ENCODE measurements at regions not wholly inside any gene's neighbourhood (a gene's known extent, or its start where the extent isn't known, plus 50 kb on each side); places are given as distances from the start of the nearest gene placed in this dataset.
"Not testable (repeated sequence)": the region's sequence is repeated elsewhere in the genome, so short reads cannot be mapped to it uniquely, and the experiment has no call there.

GRCh38 chr3:80338366-80338765 lies 570.6 kb upstream of the ROBO1 start:
- TF ChIP-seq, protein P1, sequence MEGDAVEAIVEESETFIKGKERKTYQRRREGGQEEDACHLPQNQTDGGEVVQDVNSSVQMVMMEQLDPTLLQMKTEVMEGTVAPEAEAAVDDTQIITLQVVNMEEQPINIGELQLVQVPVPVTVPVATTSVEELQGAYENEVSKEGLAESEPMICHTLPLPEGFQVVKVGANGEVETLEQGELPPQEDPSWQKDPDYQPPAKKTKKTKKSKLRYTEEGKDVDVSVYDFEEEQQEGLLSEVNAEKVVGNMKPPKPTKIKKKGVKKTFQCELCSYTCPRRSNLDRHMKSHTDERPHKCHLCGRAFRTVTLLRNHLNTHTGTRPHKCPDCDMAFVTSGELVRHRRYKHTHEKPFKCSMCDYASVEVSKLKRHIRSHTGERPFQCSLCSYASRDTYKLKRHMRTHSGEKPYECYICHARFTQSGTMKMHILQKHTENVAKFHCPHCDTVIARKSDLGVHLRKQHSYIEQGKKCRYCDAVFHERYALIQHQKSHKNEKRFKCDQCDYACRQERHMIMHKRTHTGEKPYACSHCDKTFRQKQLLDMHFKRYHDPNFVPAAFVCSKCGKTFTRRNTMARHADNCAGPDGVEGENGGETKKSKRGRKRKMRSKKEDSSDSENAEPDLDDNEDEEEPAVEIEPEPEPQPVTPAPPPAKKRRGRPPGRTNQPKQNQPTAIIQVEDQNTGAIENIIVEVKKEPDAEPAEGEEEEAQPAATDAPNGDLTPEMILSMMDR (IDR thresholded peaks at IDR 0.05), result no peak
- intact Hi-C loops (cut with DNase I), result no loop called here
- ATAC-seq, result no peak
- peaks cover 0 to 7% of the 10 kb centered on the region in 2 donors for H3K9me3 ChIP-seq
- no peak for DNase-seq
- no peaks in the 10 kb centered on the region for H3K27me3 ChIP-seq
- H3K27ac ChIP-seq, result no peak overlapping the region
- no peaks in the 10 kb centered on the region for H3K4me1 ChIP-seq
- no peaks in the 10 kb centered on the region for H3K36me3 ChIP-seq
- no peak overlapping the region for H3K4me3 ChIP-seq

DNA sequence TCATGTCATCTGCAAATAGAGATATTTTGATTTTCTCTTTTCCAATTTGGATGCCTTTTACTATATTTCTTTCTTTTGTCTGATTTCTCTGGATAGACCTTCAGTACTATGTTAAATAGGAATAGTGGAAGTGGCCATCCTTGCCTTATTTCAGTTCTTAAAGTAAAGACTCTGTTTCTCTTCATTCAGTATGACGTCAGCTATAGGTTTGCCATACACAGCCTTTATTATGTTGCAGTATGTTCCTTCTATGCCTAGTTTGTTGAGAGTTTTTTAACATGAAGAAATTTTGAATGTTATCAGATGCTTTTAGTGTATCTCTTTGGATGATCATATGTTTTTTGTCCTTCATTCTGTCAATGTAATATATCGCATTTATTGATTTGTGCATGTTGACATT lies 566.7 kb upstream of the ROBO1 start:
- DNase-seq (no peak), ATAC-seq (no peak)
- Histone ChIP-seq H3K27ac (no peak overlapping the region), H3K27me3 (no peaks in the 10 kb centered on the region), H3K9me3 (peaks cover 0 to 7% of the 10 kb centered on the region in 2 donors), H3K4me1 (no peaks in the 10 kb centered on the region), H3K36me3 (no peaks in the 10 kb centered on the region), H3K4me3 (no peak overlapping the region)
- TF ChIP-seq, protein P1 (IDR thresholded peaks at IDR 0.05), result no peak
- intact Hi-C loops (cut with DNase I), result no loop called here

DNA sequence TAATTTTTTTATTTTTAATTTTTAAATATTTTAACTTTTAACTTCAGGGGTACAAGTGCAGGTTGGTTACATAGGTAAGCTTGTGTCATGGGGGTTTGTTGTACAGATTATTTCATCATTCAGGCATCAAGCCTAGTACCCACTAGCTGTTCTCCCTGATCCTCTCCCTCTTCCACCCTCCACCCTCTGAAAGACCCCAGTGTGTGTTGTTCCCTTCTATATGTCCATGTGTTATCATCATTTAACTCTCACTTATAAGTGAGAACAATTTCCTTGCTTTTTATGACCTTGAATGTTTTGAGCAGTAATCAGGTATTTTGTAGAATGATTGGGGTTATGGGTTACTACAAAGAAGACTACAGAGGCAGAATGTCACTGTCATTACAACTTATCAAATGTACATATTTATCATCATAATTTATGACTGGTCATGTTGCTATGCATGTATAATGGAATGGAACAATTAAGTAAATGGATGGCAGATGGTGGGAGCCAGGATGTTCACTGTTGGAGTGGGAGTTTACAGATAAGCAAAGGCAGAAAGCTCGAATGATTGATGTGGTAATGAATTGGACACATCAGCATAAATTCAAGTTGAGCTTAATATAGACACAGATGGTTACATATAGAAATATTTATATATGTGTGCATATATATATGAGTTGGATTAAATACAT lies 563.8 kb upstream of the ROBO1 start:
- peaks cover 0 to 2% of the 10 kb centered on the region in 2 donors for H3K9me3 ChIP-seq
- no peaks in the 10 kb centered on the region for H3K36me3 ChIP-seq
- no peak for DNase-seq
- TF ChIP-seq, protein P1 (IDR thresholded peaks at IDR 0.05), result no peak
- H3K27ac ChIP-seq, result no peak overlapping the region
- no peaks in the 10 kb centered on the region for H3K4me1 ChIP-seq
- no peak for ATAC-seq
- intact Hi-C loops (cut with DNase I), result no loop called here
- H3K4me3 ChIP-seq, result no peak overlapping the region
- H3K27me3 ChIP-seq, result no peaks in the 10 kb centered on the region

- H3K27ac ChIP-seq; ATAC-seq; H3K4me1 ChIP-seq; H3K27me3 ChIP-seq; H3K36me3 ChIP-seq; H3K4me3 ChIP-seq; intact Hi-C loops (cut with DNase I): not testable (repeated sequence)
- DNase-seq, result peak in 1 of 4 donors; percentile 54
- H3K9me3 ChIP-seq, result peaks cover 0 to 38% of the 10 kb centered on the region in 2 donors
These were observed 546.7 kb upstream of the ROBO1 start for GRCh38 chr3:80314541-80314940.

DNA sequence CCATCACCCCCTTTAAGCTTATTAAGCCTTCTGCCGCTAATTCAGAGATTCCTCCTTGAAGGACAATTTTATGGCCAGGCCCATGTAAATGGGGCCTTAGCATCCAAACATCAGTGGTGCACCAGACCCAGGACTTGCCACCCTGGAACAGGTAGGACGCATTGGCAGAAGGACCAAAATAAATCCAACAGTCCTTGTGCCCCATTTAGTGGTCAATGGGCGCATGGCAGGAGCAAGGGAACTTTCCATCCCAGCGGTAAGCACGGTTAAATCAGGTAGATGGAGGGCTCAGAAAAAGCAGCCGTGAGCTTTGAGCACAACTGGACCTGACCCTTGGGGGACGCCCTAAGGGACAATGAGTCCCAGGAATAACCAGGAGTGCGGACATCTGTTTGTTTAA lies 540.8 kb upstream of the ROBO1 start:
- H3K36me3 ChIP-seq, result no peaks in the 10 kb centered on the region
- ATAC-seq (no peak), DNase-seq (no peak)
- H3K4me3 ChIP-seq, result no peak overlapping the region
- H3K4me1 ChIP-seq, result no peaks in the 10 kb centered on the region
- H3K27ac ChIP-seq, result no peak overlapping the region
- H3K27me3 ChIP-seq, result no peaks in the 10 kb centered on the region
- intact Hi-C loops (cut with DNase I), result no loop called here
- H3K9me3 ChIP-seq, result peaks cover 0 to 21% of the 10 kb centered on the region in 2 donors
- TF ChIP-seq, protein P1 (IDR thresholded peaks at IDR 0.05), result no peak

DNA sequence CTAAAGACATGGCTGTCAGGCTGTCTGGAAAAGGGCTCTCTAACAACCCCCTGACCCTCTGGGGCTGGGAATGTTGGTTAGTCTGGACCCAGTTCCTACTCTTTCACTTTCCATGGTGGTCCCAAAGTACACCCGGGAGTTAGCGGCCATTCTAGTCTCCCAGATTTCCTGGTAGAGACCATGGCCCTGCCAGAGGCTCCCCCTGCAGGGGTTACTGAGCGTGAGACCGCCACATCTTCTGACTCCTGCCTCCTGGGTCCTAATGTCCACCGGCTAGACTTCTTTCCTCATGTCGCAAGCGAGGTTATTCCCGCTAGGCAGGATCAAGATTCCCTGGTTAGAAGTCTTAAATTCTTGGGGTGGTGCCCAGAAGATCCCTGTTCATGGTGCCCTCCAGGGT lies 540.0 kb upstream of the ROBO1 start:
- no peak for ATAC-seq
- Histone ChIP-seq H3K36me3 (no peaks in the 10 kb centered on the region), H3K27me3 (no peaks in the 10 kb centered on the region), H3K9me3 (peaks cover 0 to 16% of the 10 kb centered on the region in 2 donors), H3K27ac (no peak overlapping the region), H3K4me1 (no peaks in the 10 kb centered on the region), H3K4me3 (no peak overlapping the region)
- TF ChIP-seq, protein P1 (IDR thresholded peaks at IDR 0.05), result no peak
- intact Hi-C loops (cut with DNase I), result no loop called here
- no peak for DNase-seq
